HG02678 (cell line): ENCODE measurements at regions not wholly inside any gene's neighbourhood (a gene's known extent, or its start where the extent isn't known, plus 50 kb on each side); places are given as distances from the start of the nearest gene placed in this dataset.
"Not testable (repeated sequence)": the region's sequence is repeated elsewhere in the genome, so short reads cannot be mapped to it uniquely, and the experiment has no call there.

Source experiments
- ATAC-seq: cut with Tn5 transposase; IDR thresholded peaks from one replicate; pipeline ENCODE4 v1.9.1; 2021; ENCODE audit warnings: mild to moderate bottlenecking, moderate library complexity; ENCODE audit not compliant: unreplicated experiment

DNA sequence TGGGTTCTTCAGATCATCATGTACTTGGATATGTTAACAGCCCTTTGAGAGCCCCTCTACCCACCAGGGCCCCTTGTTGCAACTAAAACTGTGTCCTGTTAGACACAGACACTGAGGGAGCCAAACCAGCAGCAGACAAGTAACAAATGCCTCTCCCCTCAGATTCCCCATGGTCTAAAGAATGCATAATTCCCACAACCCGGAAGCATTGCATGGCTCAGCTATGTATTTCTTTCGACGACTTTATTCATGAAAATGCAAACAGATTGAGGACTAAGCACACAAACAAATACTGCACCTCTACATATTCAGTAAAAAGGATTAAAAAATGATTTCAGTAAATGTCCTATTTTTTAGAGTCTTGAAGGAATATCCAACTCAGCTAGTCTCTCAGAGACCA, 70.1 kb upstream of the HECW1 start:
- ATAC-seq, result no peak

DNA sequence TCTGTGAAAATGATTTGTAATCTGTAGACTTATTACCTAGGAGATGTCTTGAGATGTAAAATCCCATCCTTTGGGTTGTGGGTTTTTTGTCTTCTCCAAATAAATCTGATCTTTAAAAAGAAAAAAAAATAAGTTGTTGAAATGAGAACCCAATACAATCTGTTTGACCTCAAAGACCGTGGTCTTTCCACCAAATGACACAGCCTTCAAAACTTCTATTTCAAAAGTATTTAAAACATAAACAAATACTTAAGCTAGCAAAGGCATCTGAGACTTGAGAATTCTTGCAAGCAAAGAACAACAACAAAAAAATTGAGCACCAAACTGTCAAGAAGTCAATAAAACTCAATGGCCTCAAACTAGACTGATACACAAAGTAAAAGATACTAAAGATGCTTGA, 67.9 kb upstream of the HECW1 start:
- no peak for ATAC-seq

DNA sequence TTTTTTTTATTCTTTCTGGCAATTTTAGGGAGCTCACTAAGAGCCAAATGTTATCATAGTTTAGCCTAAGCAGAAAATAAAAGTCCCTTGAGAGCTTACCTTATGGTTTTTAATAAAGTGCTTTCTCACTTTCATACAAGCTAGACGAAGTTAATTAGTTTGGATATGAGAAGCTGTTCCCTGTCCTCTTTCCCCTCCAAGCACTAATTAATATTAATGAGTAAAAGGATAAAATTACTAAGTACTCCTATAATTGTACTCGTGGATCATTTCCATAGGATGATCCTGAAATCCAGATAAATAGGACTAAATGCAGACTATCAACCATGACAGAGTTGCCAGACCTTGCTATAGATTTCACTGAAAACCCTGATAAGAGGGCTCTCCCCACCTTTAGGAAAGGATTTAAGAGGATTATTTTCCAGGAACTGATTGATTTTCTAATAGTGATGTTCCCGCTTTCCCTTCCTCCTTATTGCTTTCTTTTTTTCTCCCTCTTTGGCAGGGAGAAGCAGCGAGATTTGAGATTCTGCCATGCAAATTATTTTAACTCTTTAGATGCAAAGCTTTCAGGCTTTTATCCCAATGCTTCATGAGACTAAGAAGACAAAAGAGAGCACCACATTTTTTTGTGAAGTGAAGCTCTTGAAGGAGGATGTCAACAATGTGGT, 58.3 kb upstream of the HECW1 start:
- ATAC-seq, result no peak

DNA sequence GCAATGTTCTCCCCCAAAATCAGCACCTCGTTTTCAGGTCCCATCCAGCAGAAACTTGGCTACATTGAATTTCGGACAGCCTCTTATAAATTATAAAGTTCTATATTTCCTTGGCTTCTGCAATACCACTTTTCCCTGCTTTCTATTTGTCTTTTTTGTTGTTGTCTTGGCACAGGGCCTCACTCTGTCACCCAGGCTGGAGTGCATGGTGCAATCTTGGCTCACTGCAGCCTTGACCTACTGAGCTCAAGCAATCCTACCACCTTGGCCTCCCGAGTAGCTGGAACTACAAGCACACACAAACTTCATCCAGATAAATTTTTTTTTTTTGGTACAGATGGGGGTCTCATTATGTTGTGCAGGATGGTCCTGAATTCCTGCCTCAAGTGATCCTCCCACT, 55.3 kb upstream of the HECW1 start:
- no peak for ATAC-seq

DNA sequence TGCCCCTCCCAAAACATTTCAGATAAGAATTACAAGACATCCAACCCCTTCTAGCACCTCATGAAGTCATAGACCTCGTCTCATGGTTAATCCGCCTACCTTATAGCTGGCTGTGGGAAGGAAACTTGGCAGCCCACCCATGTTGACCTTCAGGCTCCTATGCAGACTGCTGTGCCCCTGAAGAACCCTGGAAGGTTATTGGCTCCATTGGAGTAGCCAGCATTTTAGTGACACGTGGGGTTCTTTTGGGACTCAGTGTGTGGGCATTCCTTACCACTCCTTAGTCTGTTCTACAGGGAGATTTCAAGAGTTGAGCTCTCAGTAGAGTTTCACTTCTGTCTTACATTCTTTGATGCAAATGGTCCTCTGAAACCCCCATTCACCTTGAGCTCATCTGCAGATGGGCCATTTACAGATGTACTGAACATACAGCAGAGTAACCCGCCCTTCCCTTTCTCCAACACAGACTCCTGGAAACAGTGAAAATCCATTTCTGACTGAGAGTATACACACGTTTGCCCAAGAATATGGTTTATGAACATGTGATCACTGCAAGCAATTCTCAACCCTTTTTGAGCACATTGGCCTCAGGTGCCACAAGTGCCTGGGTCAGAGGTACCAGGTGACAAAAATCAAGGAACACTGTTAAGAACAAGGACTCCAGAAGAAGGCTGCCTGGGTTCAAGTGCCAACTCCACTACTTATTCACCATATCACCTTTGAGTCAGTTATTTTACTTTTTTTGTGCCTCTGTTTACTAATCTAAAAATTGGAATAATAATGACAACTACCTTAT, 54.0 kb upstream of the HECW1 start:
- peak; percentile 68 for ATAC-seq

DNA sequence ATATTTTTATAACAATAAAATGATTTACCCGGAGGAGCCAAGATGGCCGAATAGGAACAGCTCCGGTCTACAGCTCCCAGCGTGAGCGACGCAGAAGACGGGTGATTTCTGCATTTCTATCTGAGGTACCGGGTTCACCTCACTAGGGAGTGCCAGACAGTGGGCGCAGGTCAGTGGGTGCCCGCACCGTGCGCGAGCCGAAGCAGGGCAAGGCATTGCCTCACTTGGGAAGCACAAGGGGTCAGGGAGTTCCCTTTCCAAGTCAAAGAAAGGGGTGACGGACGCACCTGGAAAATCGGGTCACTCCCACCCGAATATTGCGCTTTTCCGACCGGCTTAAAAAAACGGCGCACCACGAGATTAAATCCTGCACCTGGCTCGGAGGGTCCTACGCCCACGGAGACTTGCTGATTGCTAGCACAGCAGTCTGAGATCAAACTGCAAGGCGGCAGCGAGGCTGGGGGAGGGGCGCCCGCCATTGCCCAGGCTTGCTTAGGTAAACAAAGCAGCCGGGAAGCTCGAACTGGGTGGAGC, 53.3 kb upstream of the HECW1 start:
- not testable (repeated sequence) for ATAC-seq
